OCI-M2 (cell line): ENCODE measurements at regions not wholly inside any gene's neighbourhood (a gene's known extent, or its start where the extent isn't known, plus 50 kb on each side); places are given as distances from the start of the nearest gene placed in this dataset.
"Not testable (repeated sequence)": the region's sequence is repeated elsewhere in the genome, so short reads cannot be mapped to it uniquely, and the experiment has no call there.

Experiments used
- DNase-seq: peaks from one replicate; lab custom pipeline; 2025; ENCODE audit not compliant: unreplicated experiment; lab: John Stamatoyannopoulos, UW

DNA sequence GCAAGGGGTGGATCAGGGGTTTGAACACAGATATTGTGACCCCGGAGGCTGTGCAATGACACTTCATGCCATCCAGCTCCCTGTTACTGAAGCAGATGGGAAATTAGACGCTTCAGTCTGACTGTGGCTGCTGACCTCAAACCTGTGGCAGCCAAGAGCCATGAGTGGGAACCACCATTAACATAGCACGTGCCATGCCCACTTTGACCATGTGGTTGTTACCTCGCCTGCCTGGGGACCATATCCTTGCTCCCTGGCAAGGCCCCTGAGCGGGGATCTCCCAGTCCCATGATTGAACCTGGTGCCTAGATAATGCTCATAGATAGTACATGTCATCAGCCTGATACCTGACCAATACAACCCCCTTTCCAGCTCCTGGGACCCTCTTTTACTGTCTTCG is 68.9 kb downstream of the CYP26B1 start:
- DNase-seq, result no peak

DNA sequence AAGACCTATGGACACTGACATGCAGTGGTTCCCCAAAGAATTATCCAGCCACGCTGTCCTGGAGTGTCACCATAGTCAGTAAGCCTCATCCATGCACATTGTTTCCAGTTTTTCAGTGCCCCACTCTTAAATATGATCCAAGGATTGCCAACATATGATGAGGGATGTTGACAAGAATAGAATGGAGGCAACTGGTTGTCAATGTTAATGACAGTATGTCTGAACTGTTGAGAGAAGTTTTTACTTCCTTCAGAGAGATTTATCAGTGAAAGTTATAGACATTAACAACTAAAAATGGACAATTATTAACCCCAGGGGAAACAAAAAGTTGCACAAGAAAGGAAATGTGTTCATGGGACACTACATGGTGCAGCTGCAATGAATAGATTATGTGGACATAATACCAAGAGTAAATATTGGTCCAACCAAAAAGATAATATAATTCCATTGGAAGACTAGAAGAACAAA is 69.9 kb downstream of the CYP26B1 start:
- no peak for DNase-seq

DNA sequence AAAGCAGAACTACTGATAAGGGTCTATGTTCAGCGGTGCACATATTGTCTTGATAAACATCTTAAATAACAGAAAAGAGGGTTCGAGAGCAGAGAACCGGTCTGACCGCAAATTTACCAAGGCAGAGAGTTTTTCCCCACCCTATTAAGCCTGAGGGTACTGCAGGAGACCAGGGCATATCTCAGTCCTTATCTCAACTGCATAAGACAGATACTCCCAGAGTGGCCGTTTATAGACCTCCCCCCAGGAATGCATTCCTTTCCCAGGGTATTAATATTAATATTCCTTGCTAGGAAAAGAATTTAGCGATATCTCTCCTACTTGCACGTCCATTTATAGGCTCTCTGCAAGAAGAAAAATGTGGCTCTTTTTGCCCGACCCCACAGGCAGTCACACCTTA is 74.3 kb downstream of the CYP26B1 start:
- DNase-seq, result not testable (repeated sequence)

DNA sequence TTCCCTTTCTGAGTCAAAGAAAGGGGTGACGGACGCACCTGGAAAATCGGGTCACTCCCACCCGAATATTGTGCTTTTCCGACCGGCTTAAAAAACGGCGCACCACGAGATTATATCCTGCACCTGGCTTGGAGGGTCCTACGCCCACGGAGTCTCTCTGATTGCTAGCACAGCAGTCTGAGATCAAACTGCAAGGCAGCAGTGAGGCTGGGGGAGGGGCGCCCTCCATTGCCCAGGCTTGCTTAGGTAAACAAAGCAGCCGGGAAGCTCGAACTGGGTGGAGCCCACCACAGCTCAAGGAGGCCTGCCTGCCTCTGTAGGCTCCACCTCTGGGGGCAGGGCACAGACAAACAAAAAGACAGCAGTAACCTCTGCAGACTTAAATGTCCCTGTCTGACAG is 83.5 kb downstream of the CYP26B1 start:
- not testable (repeated sequence) for DNase-seq

DNA sequence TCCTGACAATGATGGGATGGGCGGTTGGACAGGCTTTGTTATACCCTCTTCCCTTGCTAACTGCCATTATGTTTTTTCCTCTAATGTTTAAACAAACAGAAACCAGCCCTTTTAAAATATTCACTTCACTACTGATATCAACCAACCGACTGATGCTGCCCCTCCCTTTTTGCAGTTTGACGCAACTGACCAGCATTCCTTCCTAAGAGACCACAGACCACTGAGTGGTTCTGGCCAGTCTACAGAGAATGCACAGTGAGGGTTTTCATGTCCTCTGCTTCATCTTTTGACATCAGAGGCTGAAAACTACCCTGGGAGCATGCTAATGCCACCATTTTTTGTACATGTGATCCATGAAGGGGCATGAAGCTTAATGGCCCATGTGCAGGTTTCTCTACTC is 85.3 kb downstream of the CYP26B1 start:
- DNase-seq, result no peak

DNA sequence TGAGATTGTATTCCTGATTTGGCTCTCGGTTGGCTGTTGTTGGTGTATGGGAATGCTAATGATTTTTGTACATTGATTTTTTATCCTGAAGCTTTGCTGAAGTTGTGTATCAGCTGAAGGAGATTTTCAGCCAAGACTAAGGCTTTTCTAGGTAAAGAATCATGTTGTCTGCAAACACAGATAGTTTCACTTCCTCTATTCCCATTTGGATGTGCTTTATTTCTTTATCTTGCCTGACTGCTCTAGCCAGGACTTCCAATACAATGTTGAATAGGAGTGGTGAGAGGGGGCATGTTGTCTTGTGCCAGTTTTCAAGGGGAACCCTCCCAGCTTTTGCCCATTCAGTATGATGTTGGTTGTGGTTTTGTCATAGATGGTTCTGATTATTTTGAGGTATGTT is 90.4 kb downstream of the CYP26B1 start:
- DNase-seq, result no peak

DNA sequence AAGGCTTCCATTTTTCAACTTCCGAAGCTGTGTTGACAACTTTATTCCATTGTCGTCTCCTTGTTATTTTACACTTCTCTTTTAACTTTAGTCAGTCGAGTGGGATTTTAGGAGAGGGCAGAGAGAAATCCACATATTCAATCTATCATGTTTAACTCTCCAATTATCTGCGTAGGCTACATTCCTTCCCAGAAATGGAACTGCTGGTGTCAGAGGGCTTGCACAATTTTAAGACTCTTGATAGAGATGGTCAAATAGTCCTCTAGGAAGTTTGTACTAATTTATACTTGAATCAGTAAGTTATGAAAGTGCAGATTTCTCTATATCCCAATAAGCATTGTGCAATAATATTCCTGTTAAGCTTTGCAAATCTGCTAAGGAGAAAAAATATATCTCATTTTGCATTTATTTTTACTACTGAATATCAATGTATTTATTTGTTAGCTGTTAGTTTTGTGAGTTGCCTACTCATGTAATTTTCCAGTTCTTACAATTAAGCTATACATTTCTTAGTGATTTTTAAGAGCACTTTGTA is 95.6 kb downstream of the CYP26B1 start:
- no peak for DNase-seq

DNA sequence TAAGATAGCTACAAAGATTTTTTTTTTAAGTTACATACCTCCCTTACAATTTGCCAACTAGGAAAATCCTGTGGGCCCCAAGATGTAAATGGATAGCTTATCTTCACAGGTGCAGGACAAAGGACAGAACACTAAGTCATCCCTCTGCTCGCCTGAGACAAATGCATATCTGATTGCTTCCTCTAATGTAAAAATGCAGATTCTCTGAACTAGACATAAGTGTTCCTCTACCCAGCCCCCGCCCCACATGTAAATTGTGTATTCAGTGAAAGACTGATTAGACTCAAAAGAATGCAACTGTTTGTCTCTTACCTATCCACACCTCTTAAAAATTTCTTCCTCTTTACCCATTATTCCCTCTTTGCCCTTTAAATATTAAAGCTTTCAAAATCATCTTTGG is 96.5 kb downstream of the CYP26B1 start:
- DNase-seq, result no peak

DNA sequence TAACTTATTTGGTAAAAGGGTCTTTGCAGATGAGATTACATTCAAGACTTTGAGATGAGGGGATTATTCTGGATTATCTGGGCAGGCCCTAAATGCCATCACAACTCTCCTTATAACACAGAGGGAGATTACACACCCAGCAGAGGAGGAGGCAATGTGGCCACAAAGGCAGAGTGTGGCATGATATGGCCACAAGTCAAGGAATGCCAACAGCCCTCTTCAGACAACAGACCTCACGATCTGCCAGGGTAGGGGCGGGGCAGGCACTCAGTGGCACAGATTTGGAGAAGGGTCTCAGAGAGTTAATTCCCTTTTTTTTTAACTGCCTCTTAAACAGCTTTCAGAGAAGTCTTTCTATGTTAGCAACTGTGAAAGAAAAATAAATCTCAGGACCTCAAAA is 96.9 kb downstream of the CYP26B1 start:
- DNase-seq, result no peak

DNA sequence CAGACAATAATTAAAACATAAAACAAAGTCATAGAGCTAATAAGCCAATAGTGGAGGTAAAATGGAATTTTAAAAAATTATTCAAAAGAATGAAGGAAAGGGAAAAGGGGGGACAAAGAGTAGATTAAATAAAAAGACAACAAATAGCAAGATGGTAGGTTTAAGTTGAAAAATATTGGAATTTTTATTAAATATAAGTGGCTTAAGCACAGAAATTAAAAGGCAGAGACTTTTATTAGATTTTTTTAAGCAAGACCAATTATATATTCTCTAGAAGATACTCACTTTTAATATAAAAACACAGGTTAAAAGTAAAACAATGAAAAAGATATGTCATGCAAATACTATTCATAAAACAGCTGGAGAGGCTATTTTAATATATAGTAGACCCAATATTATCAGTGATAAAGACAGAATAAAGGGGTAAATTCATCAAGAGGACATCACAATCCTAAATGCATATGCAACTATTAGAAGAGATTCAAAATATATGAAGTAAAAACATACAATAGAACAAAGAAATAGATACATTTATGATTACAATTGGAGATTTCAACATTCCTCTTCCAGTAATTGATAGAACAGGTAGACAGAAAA is 98.7 kb downstream of the CYP26B1 start:
- DNase-seq, result no peak

DNA sequence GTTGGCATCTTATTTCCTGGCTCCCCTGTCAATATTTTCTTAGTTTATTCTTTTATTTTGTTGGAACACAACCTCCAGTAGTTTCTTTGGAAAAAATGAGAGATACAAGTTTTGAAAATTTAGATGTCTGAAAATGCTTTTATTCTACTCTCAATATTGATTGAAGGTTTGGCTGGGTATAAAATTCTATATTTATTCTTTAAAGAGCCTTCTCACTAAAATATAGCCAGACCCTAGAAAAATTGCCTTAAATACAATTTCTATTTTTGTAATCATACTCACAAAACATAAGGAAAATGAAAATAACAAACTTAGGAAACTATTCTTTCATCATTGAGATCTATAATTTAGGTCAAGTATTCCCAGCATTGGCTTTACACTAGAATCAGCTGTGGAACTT is 103.7 kb downstream of the CYP26B1 start:
- no peak for DNase-seq

DNA sequence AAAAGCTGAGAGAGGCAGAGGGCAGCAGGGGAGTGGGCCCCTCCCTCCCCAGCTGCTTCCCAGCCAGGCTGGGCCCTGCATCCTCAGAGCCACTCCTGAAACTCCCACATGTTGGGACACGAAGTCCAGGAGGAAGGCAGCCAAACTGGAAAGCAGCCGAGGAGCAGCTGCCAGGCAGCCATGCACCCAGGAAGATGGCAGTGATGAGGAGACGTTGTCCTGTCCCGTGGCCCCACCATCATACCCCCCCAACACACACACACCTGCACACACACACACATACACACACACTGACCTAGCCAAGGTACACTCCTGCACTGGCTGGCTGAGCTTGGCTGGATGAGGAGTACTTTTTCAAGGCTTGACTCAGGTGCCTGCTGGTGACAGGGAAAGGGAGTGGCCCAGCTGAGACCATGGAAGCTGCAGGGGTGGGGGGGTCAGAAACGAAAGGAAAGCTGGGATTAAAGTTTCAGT is 106.0 kb downstream of the CYP26B1 start:
- no peak for DNase-seq

DNA sequence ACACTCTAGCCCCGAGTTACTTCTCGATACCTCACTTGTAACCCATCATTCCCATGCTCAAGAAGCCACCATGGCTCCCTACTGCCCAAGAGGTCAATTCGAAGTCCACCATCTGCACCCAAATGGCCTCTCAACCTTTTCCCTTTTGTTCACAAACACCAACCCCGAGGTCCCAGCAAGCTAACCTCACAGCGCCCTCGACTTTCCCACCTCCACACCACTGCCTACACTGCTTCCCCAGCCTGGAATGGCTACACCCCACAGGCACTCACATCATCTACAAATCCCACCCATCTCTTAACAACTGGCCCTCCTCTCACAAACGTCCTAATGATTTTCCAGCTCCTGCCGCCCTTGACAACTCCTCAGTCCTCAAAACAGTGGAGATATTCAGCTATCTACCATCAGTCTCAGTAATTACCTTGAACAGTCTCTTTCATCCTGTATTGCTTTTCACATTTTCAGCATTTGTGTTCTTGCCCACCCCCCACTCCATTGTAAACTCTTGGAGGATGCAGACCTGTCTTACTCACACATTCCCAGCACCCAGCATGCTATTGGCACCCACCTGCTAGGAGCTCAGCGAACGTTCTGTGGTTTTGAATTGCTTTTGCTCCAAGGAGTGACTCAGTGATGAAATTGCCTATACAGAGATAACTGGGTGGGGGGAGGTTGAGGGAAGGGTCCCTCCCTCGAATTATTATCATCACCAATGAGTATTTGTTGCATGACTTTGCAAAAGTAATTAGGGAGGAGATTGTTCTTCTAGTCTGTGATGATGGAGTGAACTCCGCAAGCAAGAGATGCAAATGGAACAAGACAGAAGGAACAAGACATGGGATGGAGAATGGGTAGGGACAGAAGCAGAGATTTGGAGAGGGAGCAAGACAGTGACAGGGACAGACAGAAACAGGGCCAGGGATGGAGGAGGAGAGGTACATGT is 106.8 kb downstream of the CYP26B1 start:
- DNase-seq, result no peak

DNA sequence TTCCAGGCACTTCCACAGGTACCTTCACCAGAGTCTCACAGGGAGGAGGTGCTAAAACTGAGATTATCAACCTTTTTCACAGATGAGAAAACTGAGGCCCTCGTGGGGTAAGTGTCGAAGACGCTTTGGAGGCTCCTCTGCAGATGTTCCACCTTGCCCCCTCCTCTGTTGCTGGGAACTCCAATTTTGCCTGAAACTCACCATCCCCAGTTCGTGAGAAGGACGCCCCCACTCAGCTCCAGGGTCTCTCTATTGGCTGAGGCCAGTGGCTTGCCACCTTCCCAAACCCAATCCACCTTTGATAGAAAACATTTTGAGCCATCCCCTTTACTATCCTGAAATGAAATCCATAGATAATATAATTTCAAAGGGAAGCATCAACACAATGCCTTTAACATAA is 109.1 kb downstream of the CYP26B1 start:
- no peak for DNase-seq

DNA sequence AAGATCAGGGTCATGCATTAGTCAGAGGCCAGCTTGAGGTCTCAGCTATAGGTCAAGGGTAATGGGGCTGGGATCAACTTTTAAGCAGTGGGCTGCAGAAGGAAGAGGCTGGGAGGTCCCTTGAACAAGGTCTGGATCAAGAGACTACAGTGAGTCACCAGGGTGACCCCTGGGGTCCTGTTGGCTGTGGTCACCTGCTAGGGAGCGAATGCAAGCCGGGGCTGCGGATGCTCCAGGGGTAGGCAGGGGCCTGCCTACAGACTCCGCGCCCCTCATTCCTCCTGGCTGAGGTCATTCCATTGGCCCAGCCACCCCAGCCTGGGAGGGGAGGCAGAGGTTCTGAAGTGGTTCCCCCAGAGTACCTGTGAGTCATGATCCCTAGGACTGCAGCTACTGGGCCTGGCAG is 110.4 kb downstream of the CYP26B1 start:
- DNase-seq, result no peak

DNA sequence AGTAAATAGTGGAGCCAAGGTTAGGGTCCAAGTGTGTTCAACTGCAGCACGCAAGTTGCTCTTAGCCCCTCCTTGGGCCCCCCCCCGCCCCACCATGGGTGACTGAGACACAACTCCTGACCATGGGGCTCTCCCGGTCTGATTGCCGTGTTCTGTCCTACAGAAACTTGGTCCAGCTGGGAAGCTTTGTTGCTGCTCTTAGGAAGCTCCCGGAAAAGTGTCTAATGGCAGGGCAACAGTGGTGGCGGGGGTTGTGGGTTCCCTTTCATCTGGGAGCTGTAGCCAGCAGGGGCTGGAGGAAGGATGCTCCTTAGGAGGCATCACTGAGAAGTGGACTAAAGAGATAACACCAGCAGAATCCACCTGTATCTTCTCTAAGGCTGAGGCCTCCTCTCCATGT is 111.1 kb downstream of the CYP26B1 start:
- no peak for DNase-seq

DNA sequence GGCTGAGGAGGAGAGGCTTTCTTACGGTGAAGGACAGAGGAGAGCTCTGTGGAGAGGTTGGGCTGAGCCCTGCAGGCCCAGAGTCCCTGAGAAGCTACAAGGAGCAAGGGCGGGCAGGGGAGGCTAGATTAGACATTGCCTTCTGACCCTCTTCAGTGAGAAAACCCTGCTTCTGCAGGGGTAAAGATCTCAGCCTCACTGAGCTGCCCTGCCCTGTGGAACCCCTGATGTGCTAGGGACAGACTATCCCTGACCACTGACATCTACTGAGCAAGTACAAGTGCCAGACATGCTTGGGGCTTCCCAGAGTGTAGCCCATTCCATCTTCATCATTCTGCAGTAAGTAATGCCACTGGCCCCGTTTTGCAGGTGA is 111.5 kb downstream of the CYP26B1 start:
- no peak for DNase-seq

DNA sequence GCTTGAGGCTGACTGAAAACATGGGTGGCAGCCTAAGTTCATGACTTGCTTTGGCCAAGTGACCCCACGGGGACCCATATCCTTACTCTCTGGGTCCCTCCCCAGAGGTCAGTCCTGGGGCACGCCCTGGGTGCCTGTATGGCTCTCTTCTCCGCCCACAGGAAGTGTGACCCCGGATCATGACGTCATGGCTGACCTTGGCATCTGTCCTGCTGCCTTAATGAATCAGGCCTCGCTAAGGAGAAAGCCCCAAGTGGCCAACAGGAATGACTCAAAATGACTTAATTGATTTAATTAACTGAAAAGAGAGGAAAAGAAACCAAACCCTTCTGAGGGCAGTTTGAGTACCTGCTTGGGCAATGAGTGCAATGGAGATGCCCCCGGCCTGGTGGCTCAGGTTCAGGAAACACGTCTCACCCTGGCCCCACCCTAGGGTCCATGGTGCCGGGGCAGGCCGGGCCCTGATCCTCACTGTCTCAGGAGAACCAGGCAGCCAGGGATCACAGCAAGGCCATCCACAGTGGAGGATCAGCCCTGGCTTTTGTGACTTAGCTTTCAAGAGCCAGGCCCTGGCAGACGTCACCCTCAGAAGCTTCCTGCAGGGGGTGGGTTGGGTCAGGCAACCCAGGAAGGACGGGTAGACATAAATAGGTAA is 112.0 kb downstream of the CYP26B1 start:
- no peak for DNase-seq

DNA sequence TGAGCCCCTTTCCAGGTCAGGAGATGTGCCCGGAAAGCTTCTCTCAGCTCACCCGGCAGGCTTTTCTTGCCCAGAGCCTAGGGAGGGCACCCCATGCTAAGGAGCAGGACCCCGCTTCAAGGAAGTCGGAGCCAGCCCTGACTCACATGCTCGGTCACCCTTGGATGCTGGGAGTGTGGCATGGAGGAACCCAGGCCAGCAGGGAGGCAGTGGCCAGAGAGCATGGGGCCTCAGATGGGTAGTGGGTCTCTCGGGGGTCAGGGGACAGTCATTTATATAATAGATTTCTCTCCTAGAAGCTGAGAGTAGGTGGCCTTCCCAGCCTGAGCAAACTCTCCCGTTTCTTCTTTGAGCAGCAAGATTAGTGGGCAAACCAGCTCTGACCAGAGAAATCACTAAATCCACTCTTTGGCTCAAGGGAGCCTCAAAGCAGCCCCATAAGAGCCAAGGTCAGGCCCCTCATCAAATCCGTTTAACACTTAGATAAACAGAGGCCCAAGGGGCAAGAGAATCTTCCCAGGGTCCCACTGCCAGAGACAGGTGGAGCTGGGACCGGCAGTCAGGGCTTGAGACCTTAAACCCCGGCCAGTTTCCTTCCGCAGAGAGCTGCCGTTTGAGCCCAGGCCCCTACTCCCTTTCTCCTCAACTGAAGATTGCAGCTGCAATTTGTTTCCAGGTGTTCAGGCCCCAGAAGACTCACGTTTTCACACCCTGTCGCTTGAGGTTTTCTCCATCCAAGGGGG is 113.1 kb downstream of the CYP26B1 start:
- DNase-seq, result no peak

DNA sequence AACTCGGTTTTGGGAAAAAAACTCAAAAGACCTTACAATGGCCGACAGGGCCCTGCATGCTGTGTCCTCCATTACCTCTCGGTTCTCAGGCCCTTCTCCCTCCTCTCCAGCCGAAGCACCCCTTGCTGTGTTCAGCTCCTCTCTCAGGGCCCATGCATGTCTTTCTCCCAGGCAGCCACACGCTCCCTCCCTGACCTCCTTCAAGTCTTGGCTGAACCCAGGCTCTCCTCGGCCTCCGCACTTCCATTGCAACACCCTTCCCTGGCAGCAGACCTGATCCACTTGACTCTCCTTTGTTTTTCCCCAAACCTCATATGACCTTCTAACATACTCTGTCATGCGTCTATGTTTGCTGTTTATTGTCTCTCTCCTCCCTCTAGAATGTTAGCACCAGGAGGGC is 114.0 kb downstream of the CYP26B1 start:
- no peak for DNase-seq

DNA sequence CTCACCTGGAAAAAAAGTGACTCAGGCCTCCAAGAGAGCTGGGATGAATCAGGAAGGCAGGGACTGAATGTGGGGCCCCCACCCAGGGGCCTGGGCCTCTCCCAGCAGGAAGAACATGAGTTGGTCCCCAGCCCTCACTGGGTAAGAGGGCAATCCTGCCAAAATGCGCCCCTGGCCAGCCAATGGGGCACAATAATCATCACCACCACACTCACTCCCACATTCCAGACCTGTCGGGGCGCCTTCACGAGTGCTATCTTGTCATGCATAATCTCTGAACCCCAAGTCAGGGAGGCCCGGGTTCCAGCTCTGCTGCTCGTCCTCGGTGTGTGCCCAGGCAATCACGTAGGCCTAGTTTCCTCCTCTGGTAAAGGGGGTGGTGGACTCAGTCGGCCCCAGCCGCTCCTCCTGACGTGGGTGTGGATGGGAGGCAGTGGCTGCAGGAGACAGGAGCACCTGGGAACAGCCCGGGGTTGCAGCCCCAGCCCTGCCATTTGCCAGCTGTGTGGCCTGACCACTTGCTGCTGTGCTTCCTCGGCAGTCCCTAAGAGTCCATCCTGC is 115.1 kb downstream of the CYP26B1 start:
- DNase-seq, result no peak
